ENCODE measurements at regions not wholly inside any gene's neighbourhood (a gene's known extent, or its start where the extent isn't known, plus 50 kb on each side); places are given as distances from the start of the nearest gene placed in this dataset.

DNA sequence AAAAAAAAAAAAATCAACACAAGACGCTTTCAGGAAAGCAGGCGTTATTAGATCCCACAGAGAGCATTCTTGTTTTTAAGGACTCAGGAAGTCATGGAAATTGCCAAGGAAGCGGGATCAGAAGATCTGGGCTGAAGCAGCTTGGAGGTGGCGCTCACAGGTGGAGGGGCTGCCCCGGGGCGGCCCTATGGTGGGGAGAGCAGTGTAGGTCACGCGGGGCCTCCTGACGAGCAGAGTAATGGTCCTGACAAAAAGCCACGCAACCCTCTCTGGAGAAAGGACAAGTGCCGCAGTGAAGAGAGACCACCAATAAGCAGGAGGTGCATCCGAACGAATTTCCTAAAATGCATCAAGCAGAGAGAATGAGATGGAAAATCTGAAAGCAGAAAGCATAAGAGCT is 407.0 kb downstream of the BRD1 start:
- TF ChIP-seq, protein P1, sequence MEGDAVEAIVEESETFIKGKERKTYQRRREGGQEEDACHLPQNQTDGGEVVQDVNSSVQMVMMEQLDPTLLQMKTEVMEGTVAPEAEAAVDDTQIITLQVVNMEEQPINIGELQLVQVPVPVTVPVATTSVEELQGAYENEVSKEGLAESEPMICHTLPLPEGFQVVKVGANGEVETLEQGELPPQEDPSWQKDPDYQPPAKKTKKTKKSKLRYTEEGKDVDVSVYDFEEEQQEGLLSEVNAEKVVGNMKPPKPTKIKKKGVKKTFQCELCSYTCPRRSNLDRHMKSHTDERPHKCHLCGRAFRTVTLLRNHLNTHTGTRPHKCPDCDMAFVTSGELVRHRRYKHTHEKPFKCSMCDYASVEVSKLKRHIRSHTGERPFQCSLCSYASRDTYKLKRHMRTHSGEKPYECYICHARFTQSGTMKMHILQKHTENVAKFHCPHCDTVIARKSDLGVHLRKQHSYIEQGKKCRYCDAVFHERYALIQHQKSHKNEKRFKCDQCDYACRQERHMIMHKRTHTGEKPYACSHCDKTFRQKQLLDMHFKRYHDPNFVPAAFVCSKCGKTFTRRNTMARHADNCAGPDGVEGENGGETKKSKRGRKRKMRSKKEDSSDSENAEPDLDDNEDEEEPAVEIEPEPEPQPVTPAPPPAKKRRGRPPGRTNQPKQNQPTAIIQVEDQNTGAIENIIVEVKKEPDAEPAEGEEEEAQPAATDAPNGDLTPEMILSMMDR (IDR thresholded peaks at IDR 0.05; ENCODE audit: low read depth, low read length, missing control alignments), result no peak
- H3K4me3 ChIP-seq (ENCODE audit: low read depth, low read length), result no peak overlapping the region
- no peak for DNase-seq (ENCODE audit: low read depth)

DNA sequence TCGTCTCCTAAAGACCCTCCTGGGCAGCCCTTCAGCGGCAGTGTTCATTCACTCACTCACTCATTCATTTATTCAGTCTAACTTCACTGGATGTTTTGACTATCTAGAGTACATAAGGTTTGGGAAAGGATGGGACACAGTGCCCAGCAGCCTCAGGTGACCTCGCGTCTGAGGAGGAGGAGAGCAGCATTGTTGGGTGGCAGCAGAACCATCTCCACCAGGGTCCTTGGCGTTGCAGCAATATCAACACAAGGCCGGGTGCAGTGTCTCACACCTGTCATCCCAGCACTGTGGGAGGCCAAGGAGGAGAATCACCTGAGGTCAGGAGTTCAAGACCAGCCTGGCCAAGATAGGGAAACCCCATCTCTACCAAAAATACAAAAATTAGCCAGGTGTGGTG is 408.0 kb downstream of the BRD1 start:
- TF ChIP-seq, protein P1 (IDR thresholded peaks at IDR 0.05; ENCODE audit: low read depth, low read length, missing control alignments), result no peak
- no peak overlapping the region for H3K4me3 ChIP-seq (ENCODE audit: low read depth, low read length)
- DNase-seq (ENCODE audit: low read depth), result no peak

DNA sequence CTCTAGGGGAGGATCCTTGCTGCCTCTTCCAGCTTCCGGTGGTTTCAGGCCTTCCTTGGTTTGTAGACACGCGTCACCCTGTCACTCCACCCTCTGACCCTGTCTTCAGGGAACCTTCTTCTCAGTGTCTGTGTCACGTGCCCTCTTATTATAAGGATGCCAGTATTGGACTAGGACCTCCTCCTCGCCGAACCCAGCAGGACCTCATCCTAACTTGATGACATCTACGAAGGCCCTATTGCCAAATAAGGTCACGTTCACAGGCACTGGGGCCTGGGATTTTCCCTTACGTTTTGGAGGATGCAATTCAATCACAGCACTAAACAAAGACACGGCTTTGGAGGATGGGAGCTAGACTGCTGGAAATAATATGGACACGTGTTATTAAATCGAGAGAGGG is 408.7 kb downstream of the BRD1 start:
- H3K4me3 ChIP-seq (ENCODE audit: low read depth, low read length), result no peak overlapping the region
- TF ChIP-seq, protein P1 (IDR thresholded peaks at IDR 0.05; ENCODE audit: low read depth, low read length, missing control alignments), result no peak
- DNase-seq (ENCODE audit: low read depth), result no peak

DNA sequence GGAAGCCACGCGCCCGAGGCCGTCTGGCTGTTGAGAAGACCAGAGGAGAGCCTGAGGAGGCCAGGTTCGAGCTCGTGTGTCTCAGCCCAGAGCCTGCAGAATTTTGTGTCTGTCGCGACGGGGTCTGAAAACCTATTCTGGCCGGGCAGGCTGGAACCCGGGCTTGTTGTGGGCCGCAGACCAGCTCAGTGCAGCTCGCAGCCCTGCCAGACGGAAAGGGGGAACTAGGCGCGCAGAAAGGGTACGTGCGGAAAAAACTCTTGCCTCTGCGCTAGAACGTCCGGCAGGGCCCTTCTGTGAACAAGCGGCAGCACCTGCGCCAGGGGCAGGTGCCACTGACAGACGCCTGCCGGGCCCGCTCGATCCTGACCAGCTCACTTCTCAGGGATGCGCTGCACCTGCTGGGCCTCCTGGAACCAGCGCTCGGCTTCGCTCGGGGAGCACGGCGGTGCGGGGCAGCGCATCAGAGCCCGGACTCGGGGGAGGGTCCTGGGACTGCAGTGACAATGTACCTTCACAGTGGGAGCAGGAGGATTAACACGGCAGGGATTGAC is 409.3 kb downstream of the BRD1 start:
- TF ChIP-seq, protein P1 (IDR thresholded peaks at IDR 0.05; ENCODE audit: low read depth, low read length, missing control alignments), result no peak
- no peak for DNase-seq (ENCODE audit: low read depth)
- H3K4me3 ChIP-seq (ENCODE audit: low read depth, low read length), result no peak overlapping the region

DNA sequence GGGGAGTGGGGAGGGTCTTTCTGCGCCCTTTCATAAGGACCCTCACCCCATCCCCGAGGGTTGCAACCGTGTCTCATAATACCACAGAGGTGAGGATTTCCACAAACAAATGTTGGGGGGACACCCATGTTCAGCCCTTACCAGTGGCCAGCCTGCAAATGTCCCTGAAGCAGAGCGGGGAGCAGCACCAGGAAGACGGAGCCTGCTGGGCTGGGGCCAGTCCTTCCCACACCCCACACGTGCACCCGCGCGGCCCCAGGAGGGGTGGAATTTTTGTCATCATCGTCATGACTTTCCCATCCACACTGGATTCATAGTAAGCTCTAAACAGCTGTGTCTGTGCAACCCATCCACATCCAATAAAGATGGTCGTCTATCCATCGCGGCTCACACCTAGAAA is 409.8 kb downstream of the BRD1 start:
- TF ChIP-seq, protein P1 (IDR thresholded peaks at IDR 0.05; ENCODE audit: low read depth, low read length, missing control alignments), result no peak
- no peak overlapping the region for H3K4me3 ChIP-seq (ENCODE audit: low read depth, low read length)
- no peak for DNase-seq (ENCODE audit: low read depth)

DNA sequence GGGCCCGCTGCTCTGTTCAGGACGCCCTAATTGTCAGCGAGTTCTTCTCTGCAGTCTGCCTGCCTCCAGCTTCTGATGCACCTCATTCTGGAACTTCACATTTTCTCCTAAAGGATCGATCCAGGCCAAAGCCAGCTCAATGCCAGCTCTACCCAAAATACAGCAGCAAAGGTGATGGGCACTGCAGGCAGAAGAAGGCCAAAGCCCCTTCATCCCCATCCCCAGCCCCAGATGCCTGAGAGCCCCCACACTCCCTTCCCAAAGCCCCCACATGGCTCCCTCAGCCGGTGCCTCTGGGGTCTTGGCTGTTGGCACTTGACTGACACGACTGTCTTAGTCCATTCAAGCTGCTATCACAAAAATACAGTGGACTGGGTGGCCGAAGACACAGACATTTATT is 410.3 kb downstream of the BRD1 start:
- TF ChIP-seq, protein P1 (IDR thresholded peaks at IDR 0.05; ENCODE audit: low read depth, low read length, missing control alignments), result no peak
- no peak overlapping the region for H3K4me3 ChIP-seq (ENCODE audit: low read depth, low read length)
- no peak for DNase-seq (ENCODE audit: low read depth)

DNA sequence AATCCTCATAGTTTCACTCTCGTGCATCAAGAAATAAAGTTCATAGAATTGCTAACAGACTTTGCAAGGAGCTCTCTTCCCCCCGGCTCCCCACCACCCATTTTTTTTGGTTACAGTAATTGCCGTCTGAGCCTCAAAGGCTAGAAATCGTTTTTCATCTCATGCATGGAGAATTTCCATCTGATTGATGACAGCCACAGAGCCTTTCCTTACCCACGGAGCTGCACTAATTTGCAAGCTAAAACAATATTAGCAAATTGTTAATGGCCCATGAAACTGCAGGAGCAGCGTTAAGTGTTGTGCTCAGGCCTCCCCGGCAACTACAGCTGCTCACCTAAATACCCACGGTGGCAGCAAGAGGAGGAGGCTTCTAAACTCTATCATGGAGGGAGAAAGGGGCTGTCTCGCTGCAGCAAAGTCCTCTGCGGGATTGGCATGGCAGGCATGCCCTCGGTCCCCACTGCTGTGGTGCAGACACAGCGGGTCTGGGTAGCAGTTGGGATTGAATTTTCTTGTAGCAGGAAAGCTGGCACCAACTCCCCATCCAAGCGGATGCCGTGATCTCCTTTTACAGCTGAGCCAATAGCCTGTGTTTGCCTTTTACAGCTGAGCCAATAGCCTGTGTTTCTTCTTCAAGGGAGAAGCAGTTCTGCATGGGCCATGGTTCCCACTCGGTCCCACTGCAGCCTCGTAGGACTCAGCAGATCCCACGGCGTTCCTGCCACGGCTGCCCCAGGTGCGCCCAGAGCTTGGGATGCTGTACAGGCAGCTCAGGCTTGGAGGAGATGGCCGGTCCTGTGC is 412.3 kb downstream of the BRD1 start:
- TF ChIP-seq, protein P1 (IDR thresholded peaks at IDR 0.05; ENCODE audit: low read depth, low read length, missing control alignments), result no peak
- no peak for DNase-seq (ENCODE audit: low read depth)
- H3K4me3 ChIP-seq (ENCODE audit: low read depth, low read length), result no peak overlapping the region
